Calu3 (cell line): ENCODE measurements at regions not wholly inside any gene's neighbourhood (a gene's known extent, or its start where the extent isn't known, plus 50 kb on each side); places are given as distances from the start of the nearest gene placed in this dataset.

Source experiments
- BruUV-seq: library from RNA; stranded (reverse); fragments of 400-500 nt; replicated peaks from 2 replicates; lab custom pipeline; 2021; lab: Mats Ljungman, UMichigan
- CTCF ChIA-PET: fragments of 300-600 bp; sonication (Branson Sonifier 250); formaldehyde crosslinking; loops from one replicate; lab custom pipeline; 2022; ENCODE audit warnings: antibody characterized with exemption; lab: Charles Lee
- DNase-seq: peaks from one replicate; pipeline ENCODE4 v3.0.0; 2022
- H3K27ac Mint-ChIP-seq: one replicate; pipeline ENCODE4 v1.8.0; 2022; ENCODE audit warnings: mixed read lengths; ENCODE audit not compliant: unreplicated experiment
- H3K27me3 Mint-ChIP-seq: one replicate; pipeline ENCODE4 v1.8.0; 2022; ENCODE audit warnings: mixed read lengths; ENCODE audit not compliant: unreplicated experiment
- H3K36me3 Mint-ChIP-seq: one replicate; pipeline ENCODE4 v1.8.0; 2022; ENCODE audit warnings: mild to moderate bottlenecking, moderate library complexity, mixed read lengths; ENCODE audit not compliant: insufficient read depth, unreplicated experiment
- H3K4me1 Mint-ChIP-seq: one replicate; pipeline ENCODE4 v1.8.0; 2022; ENCODE audit warnings: mild to moderate bottlenecking, low read depth, mixed read lengths; ENCODE audit not compliant: unreplicated experiment
- H3K4me3 Mint-ChIP-seq: one replicate; pipeline ENCODE4 v1.8.0; 2022; ENCODE audit warnings: mild to moderate bottlenecking, low read depth, moderate library complexity, mixed read lengths; ENCODE audit not compliant: unreplicated experiment
- H3K9me3 Mint-ChIP-seq: one replicate; pipeline ENCODE4 v1.8.0; 2022; ENCODE audit warnings: low read depth, mixed read lengths; ENCODE audit not compliant: unreplicated experiment
- CTCF ChIP-seq: fragments of 200-600 bp; IDR thresholded peaks from one replicate; pipeline ENCODE4 v1.8.0; 2022; ENCODE audit warnings: antibody characterized with exemption; ENCODE audit not compliant: unreplicated experiment
- intact Hi-C: fragments of 100-400 bp; cut with micrococcal nuclease; formaldehyde crosslinking; loops from one replicate; pipeline ENCODE4 v1.10.0; 2022; ENCODE audit not compliant: unreplicated experiment

GRCh38 chr3:88767746-88768145 is 339.7 kb upstream of the EPHA3 start:
- Mint-ChIP-seq H3K27me3 (no peaks in the 10 kb centered on the region), H3K4me3 (no peak overlapping the region), H3K4me1 (no peaks in the 10 kb centered on the region), H3K9me3 (peaks cover 9% of the 10 kb centered on the region), H3K27ac (no peak overlapping the region), H3K36me3 (no peaks in the 10 kb centered on the region)
- CTCF ChIA-PET: no interaction called here
- no peak for TF ChIP-seq CTCF
- DNase-seq: no peak
- BruUV-seq: no TSS peak
- intact Hi-C loops: no loop called here

- no peak for TF ChIP-seq CTCF
- Mint-ChIP-seq H3K27me3 (no peaks in the 10 kb centered on the region), H3K27ac (no peak overlapping the region), H3K4me1 (no peaks in the 10 kb centered on the region), H3K9me3 (peaks cover 5% of the 10 kb centered on the region), H3K36me3 (no peaks in the 10 kb centered on the region), H3K4me3 (no peak overlapping the region)
- intact Hi-C loops: no loop called here
- no TSS peak for BruUV-seq
- CTCF ChIA-PET: no interaction called here
- DNase-seq: no peak
Measured at GRCh38 chr3:88773766-88774165, 333.7 kb upstream of the EPHA3 start.

GRCh38 chr3:88775026-88775690 is 332.3 kb upstream of the EPHA3 start:
- H3K9me3 Mint-ChIP-seq: peaks cover 2% of the 10 kb centered on the region
- no peaks in the 10 kb centered on the region for H3K36me3 Mint-ChIP-seq
- no peak for TF ChIP-seq CTCF
- no peak overlapping the region for H3K4me3 Mint-ChIP-seq
- H3K4me1 Mint-ChIP-seq: no peaks in the 10 kb centered on the region
- DNase-seq: no peak
- H3K27ac Mint-ChIP-seq: no peak overlapping the region
- CTCF ChIA-PET: interaction anchor here (0.6 kb wide), 1 partner anchor 91 kb away, joined by 4 read pairs; no protein-coding TSS in a partner anchor
- no peaks in the 10 kb centered on the region for H3K27me3 Mint-ChIP-seq
- BruUV-seq: no TSS peak
- intact Hi-C loops: no loop called here

- H3K36me3 Mint-ChIP-seq: no peaks in the 10 kb centered on the region
- no peak overlapping the region for H3K27ac Mint-ChIP-seq
- no TSS peak for BruUV-seq
- TF ChIP-seq CTCF: no peak
- no peak overlapping the region for H3K4me3 Mint-ChIP-seq
- H3K9me3 Mint-ChIP-seq: no peaks in the 10 kb centered on the region
- intact Hi-C loops: no loop called here
- no peaks in the 10 kb centered on the region for H3K4me1 Mint-ChIP-seq
- CTCF ChIA-PET: no interaction called here
- H3K27me3 Mint-ChIP-seq: no peaks in the 10 kb centered on the region
- DNase-seq: no peak
Measured at GRCh38 chr3:88779482-88779881, 327.9 kb upstream of the EPHA3 start.
